ENCODE measurements at regions not wholly inside any gene's neighbourhood (a gene's known extent, or its start where the extent isn't known, plus 50 kb on each side); places are given as distances from the start of the nearest gene placed in this dataset.

DNA sequence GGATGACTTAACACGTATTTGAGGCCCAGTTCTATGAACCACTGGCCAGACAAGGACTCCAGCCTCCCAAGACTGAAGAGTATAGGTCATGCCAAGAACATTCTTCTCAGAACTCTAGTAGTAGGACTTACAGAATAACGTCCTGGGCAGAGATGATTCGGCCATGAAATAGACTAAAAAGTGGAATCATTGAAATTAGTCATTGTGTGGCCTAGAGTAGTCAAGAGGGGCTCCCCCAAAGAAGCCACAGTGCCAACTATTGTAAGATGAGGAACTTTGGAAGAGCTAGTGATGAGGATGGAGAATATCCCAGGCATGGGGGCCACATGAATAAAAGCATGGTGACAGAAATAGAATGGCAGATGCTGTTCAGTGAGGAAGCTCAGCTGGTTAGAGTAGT lies 101.1 kb downstream of the TRIB2 start:
- TF ChIP-seq YY1 (IDR thresholded peaks at IDR 0.05; ENCODE audit: insufficient read depth, insufficient read length) (no peak), ZNF274 (IDR thresholded peaks at IDR 0.05; ENCODE audit: low read depth, low read length) (no peak)

All from NT2/D1 (cell line).